Colonic mucosa (tissue), 4 donors: ENCODE measurements at regions not wholly inside any gene's neighbourhood (a gene's known extent, or its start where the extent isn't known, plus 50 kb on each side); places are given as distances from the start of the nearest gene placed in this dataset.

Experiments
- DNase-seq: peaks from one replicate; pipeline ENCODE4 v3.0.0-alpha.2; 2020
- H3K27ac ChIP-seq: fragments of 200-600 bp; one replicate; pipeline ENCODE4 v1.8.0; 2021
- H3K27me3 ChIP-seq: fragments of 200-600 bp; one replicate; pipeline ENCODE4 v1.8.0; 2021
- H3K36me3 ChIP-seq: fragments of 200-600 bp; one replicate; pipeline ENCODE4 v1.8.0; 2021
- H3K4me1 ChIP-seq: fragments of 200-600 bp; one replicate; pipeline ENCODE4 v1.8.0; 2021; ENCODE audit warnings: mild to moderate bottlenecking
- H3K4me3 ChIP-seq: fragments of 200-600 bp; one replicate; pipeline ENCODE4 v1.8.0; 2021
- H3K9ac ChIP-seq, 2 donors: one replicate each; pipeline ENCODE4 v1.7.0; 2013; ENCODE audit warnings: control low read depth in 2 of 2, low read depth in 2 of 2, low read length in 2 of 2
- H3K9me3 ChIP-seq: fragments of 200-600 bp; one replicate; pipeline ENCODE4 v1.8.0; 2021
- intact Hi-C: fragments of 100-400 bp; cut with DNase I; formaldehyde crosslinking; loops from one replicate; pipeline ENCODE4 v1.14.1; 2022
- TF ChIP-seq, protein P1 (sequence below): fragments of 200-600 bp; IDR thresholded peaks from one replicate; pipeline ENCODE4 v1.8.0; 2022; ENCODE audit warnings: antibody characterized with exemption, mild to moderate bottlenecking
- donor health status: healthy.
- donor health status: DM: no; HTN: no; CAD: no.
- donor health status: DM: no; HTN: no; CAD: no.

- H3K36me3 ChIP-seq, result no peaks in the 10 kb centered on the region
- no peak overlapping the region for H3K27ac ChIP-seq
- H3K9ac ChIP-seq, result no peak overlapping the region
- H3K4me3 ChIP-seq, result no peak overlapping the region
- H3K27me3 ChIP-seq, result no peaks in the 10 kb centered on the region
- intact Hi-C loops, result loop anchor here (5.0 kb wide), 2 partner anchors 452 to 1532 kb away; no protein-coding TSS in a partner anchor
- TF ChIP-seq, protein P1, sequence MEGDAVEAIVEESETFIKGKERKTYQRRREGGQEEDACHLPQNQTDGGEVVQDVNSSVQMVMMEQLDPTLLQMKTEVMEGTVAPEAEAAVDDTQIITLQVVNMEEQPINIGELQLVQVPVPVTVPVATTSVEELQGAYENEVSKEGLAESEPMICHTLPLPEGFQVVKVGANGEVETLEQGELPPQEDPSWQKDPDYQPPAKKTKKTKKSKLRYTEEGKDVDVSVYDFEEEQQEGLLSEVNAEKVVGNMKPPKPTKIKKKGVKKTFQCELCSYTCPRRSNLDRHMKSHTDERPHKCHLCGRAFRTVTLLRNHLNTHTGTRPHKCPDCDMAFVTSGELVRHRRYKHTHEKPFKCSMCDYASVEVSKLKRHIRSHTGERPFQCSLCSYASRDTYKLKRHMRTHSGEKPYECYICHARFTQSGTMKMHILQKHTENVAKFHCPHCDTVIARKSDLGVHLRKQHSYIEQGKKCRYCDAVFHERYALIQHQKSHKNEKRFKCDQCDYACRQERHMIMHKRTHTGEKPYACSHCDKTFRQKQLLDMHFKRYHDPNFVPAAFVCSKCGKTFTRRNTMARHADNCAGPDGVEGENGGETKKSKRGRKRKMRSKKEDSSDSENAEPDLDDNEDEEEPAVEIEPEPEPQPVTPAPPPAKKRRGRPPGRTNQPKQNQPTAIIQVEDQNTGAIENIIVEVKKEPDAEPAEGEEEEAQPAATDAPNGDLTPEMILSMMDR, result no peak
- no peaks in the 10 kb centered on the region for H3K9me3 ChIP-seq
- DNase-seq, result no peak
- H3K4me1 ChIP-seq, result no peaks in the 10 kb centered on the region
Measured at GRCh38 chr11:79705648-79706047, 264.8 kb upstream of the TENM4 start.

DNA sequence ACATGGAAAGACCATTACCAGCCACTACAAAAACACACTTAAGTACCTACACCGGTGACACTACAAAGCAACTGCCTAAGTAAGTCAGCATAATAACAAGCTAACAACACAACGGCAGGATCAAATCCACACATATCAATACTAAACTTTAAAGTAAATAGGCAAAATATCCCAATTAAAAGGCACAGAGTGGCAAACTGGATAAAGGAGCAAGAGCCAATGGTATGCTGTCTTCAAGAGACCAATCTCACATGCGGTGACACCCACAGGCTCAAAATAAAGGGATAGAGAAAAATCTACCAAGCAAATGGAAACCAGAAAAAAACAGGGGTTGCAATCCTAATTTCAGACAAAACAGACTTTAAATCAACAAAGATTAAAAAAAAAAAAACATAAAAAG lies 261.5 kb upstream of the TENM4 start:
- Histone ChIP-seq H3K9me3 (no peaks in the 10 kb centered on the region), H3K4me1 (no peaks in the 10 kb centered on the region), H3K27ac (no peak overlapping the region), H3K27me3 (no peaks in the 10 kb centered on the region), H3K4me3 (no peak overlapping the region), H3K9ac (no peak overlapping the region), H3K36me3 (no peaks in the 10 kb centered on the region)
- DNase-seq, result no peak
- TF ChIP-seq, protein P1, result no peak
- intact Hi-C loops, result no loop called here

DNA sequence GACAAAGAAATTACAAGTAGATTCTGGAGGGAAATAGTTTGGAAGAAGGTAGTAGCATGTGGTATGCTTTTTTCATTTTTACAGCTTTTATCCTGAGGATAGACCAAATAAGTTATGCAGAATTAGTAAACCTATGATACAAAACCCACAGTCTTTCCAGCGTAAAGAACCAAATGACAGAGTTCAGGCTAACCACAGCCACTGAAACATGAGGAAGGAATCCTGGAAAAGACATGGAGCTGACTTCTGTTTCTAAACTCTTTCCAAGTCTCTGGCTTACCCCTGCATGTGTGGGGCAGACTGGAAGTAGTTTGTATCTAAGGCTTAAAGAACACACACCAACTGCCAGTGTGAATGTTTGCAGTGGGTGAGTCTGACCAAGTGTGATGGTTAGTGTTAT lies 258.4 kb upstream of the TENM4 start:
- no peak overlapping the region for H3K4me3 ChIP-seq
- TF ChIP-seq, protein P1, result no peak
- DNase-seq, result no peak
- no peak overlapping the region for H3K9ac ChIP-seq
- H3K27ac ChIP-seq, result no peak overlapping the region
- intact Hi-C loops, result no loop called here
- no peaks in the 10 kb centered on the region for H3K36me3 ChIP-seq
- no peaks in the 10 kb centered on the region for H3K27me3 ChIP-seq
- no peaks in the 10 kb centered on the region for H3K9me3 ChIP-seq
- no peaks in the 10 kb centered on the region for H3K4me1 ChIP-seq

- Histone ChIP-seq H3K4me3 (no peak overlapping the region), H3K9ac (no peak overlapping the region), H3K27me3 (no peaks in the 10 kb centered on the region), H3K4me1 (no peaks in the 10 kb centered on the region), H3K36me3 (no peaks in the 10 kb centered on the region), H3K27ac (no peak overlapping the region), H3K9me3 (no peaks in the 10 kb centered on the region)
- intact Hi-C loops, result no loop called here
- TF ChIP-seq, protein P1, result no peak
- no peak for DNase-seq
Measured at GRCh38 chr11:79697905-79698304, 257.1 kb upstream of the TENM4 start.

DNA sequence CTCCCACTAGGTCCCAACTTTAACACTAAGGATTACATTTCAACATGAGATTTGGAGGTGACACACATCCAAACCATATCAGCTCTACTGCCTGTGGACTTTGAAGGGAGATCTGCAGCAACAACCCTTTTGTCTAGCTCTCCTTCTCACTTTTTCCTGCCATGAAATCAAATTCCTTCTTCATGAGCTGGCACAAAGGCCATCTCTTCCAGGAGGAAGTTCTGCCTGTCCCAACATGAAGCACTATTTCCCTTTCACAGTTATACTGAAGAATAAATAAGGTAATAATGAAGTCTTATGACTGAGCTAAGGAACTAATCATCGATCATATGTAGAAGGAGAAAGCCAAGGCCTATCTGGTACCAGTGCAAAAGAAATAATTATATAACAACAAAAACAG lies 253.5 kb upstream of the TENM4 start:
- H3K4me1 ChIP-seq, result no peaks in the 10 kb centered on the region
- H3K4me3 ChIP-seq, result no peak overlapping the region
- intact Hi-C loops, result no loop called here
- no peaks in the 10 kb centered on the region for H3K27me3 ChIP-seq
- TF ChIP-seq, protein P1, result no peak
- H3K36me3 ChIP-seq, result no peaks in the 10 kb centered on the region
- DNase-seq, result no peak
- no peak overlapping the region for H3K9ac ChIP-seq
- no peaks in the 10 kb centered on the region for H3K9me3 ChIP-seq
- no peak overlapping the region for H3K27ac ChIP-seq

GRCh38 chr11:79691445-79691844 lies 250.6 kb upstream of the TENM4 start:
- no peak overlapping the region for H3K4me3 ChIP-seq
- no peak overlapping the region for H3K9ac ChIP-seq
- H3K9me3 ChIP-seq, result no peaks in the 10 kb centered on the region
- H3K36me3 ChIP-seq, result no peaks in the 10 kb centered on the region
- no peaks in the 10 kb centered on the region for H3K27me3 ChIP-seq
- H3K4me1 ChIP-seq, result no peaks in the 10 kb centered on the region
- no peak overlapping the region for H3K27ac ChIP-seq
- intact Hi-C loops, result no loop called here
- TF ChIP-seq, protein P1, result no peak
- no peak for DNase-seq
